HL-60/S4 (cell line): ENCODE measurements at regions not wholly inside any gene's neighbourhood (a gene's known extent, or its start where the extent isn't known, plus 50 kb on each side); places are given as distances from the start of the nearest gene placed in this dataset.

Experiments used
- in situ Hi-C: fragments of 300-500 bp; cut with MboI; formaldehyde crosslinking; loops from 2 replicates; pipeline ENCODE4 v1.14.3; 2022; ENCODE audit warnings: low sequenced_read_pairs

GRCh38 chr1:10892138-10893065 lies 96.0 kb upstream of the CASZ1 start:
- in situ Hi-C loops = no loop called here

DNA sequence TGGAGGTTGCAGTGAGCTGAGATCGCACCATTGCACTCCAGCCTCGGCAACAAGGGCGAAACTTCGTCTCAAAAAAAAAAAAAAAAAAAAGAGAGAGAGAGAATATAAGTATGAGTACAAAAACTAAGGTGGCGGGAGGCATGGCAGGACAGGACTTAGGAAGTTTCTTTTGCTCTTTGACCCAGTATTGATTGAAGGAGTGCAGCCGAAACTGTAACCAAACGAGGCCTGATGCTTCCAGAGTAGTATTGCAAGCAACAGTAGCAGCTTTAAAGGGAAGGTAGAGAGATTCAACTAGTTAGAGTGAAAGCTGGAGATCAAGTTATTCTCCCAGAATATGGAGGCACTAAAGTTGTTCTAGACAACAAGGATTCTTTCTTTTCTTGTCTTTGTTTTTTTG lies 99.2 kb upstream of the CASZ1 start:
- in situ Hi-C loops = no loop called here

- in situ Hi-C loops = no loop called here
These were observed 100.2 kb upstream of the CASZ1 start for GRCh38 chr1:10896673-10897072.

GRCh38 chr1:10897321-10897980 lies 101.0 kb upstream of the CASZ1 start:
- in situ Hi-C loops = no loop called here

- in situ Hi-C loops = no loop called here
These were observed 101.7 kb upstream of the CASZ1 start for GRCh38 chr1:10897981-10898728.

DNA sequence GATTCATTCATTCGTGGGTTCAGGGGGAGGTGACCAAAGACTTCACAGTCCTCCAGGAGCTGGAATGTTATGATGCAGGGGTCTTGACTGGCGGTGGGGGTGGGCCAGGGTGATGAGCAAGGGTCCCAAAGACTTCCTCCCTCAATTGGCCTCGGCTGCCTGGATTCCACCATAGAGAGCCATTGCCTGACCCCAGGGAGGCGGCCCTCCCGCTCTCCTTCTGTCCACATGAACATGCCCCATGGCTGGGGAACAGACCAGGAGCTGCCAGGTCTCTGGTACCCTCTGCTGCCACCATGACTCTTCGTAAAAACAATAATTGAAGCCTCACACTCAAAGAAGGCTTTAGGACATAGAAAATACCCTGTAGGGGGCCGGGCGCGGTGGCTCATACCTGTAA lies 102.5 kb upstream of the CASZ1 start:
- in situ Hi-C loops = no loop called here

- in situ Hi-C loops = no loop called here
These were observed 103.2 kb upstream of the CASZ1 start for GRCh38 chr1:10899490-10900250.

DNA sequence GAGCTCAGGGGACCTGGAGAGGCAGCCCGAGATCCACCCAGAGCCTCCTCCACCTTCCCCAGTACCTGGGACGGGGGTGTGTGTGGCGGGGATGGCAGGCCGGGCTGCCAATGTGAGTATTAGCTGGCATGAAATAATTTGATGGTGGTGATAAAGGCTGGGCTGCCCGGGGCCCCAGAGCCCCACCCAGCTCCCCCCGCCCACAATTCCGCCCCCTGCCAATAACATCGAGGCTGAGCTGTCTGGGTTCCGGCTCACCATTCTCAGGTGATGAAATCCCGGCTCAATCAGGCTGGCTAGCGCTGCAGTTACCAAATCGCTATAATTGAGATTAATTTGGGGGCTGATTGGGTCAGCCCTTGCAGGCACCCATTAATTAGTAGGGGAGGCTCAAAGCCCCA lies 103.8 kb upstream of the CASZ1 start:
- in situ Hi-C loops = no loop called here

DNA sequence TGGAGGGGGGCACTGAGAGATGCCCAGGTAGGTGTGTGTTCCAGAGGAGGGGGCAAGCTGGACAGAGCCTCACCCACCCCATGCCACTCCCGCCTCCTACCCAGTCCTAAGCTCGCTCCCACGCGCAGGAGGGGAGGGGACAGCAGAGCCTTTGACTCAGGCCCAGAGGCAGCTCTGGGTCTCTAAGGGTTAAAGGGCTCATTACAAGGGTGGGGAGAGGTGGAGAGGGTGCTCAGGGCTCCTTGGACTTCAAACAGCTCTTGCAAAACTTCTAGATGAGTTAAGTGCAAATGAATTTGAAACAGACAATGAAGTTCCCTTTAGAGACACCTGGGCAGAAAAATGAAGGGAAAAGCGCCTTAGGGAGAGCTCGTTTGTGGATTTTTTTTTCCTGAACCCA lies 104.2 kb upstream of the CASZ1 start:
- in situ Hi-C loops = no loop called here

GRCh38 chr1:10901091-10901890 lies 104.8 kb upstream of the CASZ1 start:
- in situ Hi-C loops = no loop called here

GRCh38 chr1:10901891-10902805 lies 105.7 kb upstream of the CASZ1 start:
- in situ Hi-C loops = no loop called here

DNA sequence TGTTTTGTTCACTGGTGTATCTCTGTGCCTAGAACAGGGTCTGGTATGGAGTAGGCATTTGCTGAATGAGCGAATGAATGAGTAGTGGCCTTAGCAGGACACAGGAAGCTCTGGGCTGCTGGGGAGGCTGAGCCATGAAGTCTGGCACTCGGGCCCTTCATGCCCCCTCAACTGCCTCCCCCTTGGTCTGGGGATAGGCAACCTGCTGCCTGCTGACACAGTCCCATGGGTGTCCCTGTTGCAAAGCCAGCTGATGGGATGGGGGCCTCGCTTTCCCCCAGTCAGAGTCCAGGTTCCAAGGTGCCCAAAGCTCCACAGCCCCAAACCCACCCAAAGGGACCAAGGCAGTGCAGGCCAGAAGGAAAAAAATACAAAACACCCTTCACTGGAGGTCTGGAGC lies 107.0 kb upstream of the CASZ1 start:
- in situ Hi-C loops = no loop called here

- in situ Hi-C loops = no loop called here
These were observed 107.4 kb upstream of the CASZ1 start for GRCh38 chr1:10903821-10904220.

- in situ Hi-C loops = no loop called here
These were observed 107.8 kb upstream of the TARDBP start for GRCh38 chr1:10904396-10905358.

GRCh38 chr1:10905841-10906655 lies 106.4 kb upstream of the TARDBP start:
- in situ Hi-C loops = no loop called here

GRCh38 chr1:10906866-10907519 lies 105.5 kb upstream of the TARDBP start:
- in situ Hi-C loops = no loop called here
